GM12864 (cell line): ENCODE measurements at regions not wholly inside any gene's neighbourhood (a gene's known extent, or its start where the extent isn't known, plus 50 kb on each side); places are given as distances from the start of the nearest gene placed in this dataset.
"Not testable (repeated sequence)": the region's sequence is repeated elsewhere in the genome, so short reads cannot be mapped to it uniquely, and the experiment has no call there.

ENCODE experiments used
- DNase-seq: peaks from one replicate; pipeline ENCODE4 v3.0.0-alpha.2; 2011; ENCODE audit warnings: low read depth
- H3K4me3 ChIP-seq: 2 replicates; pipeline ENCODE4 v1.5.1; 2011; ENCODE audit warnings: mild to moderate bottlenecking, low read depth, low read length, control low read depth

- not testable (repeated sequence) for H3K4me3 ChIP-seq, DNase-seq
Observed at GRCh38 chr16:18159185-18159584, 177.4 kb downstream of the NPIPA8 start.

GRCh38 chr16:18157854-18158253 lies 178.7 kb downstream of the NPIPA8 start:
- DNase-seq, H3K4me3 ChIP-seq: not testable (repeated sequence)

- DNase-seq, H3K4me3 ChIP-seq: not testable (repeated sequence)
Observed at GRCh38 chr16:18152832-18153231, 183.7 kb downstream of the NPIPA8 start.

- H3K4me3 ChIP-seq, DNase-seq: not testable (repeated sequence)
Observed at GRCh38 chr16:18148132-18148531, 188.4 kb downstream of the NPIPA8 start.

- H3K4me3 ChIP-seq, DNase-seq: not testable (repeated sequence)
Observed at GRCh38 chr16:18146601-18147142, 189.9 kb downstream of the NPIPA8 start.

- not testable (repeated sequence) for DNase-seq
Observed at GRCh38 chr16:18142066-18142465, 194.5 kb downstream of the NPIPA8 start.

GRCh38 chr16:18136288-18136687 lies 200.2 kb downstream of the NPIPA8 start:
- DNase-seq, H3K4me3 ChIP-seq: not testable (repeated sequence)

More at GRCh38 chr16:18142066-18142465, 194.5 kb downstream of the NPIPA8 start:
- not testable (repeated sequence) for H3K4me3 ChIP-seq

- H3K4me3 ChIP-seq, DNase-seq: not testable (repeated sequence)
Observed at GRCh38 chr16:18135024-18135423, 201.5 kb downstream of the NPIPA8 start.

- not testable (repeated sequence) for H3K4me3 ChIP-seq, DNase-seq
Observed at GRCh38 chr16:18131587-18131986, 204.9 kb downstream of the NPIPA8 start.

- DNase-seq, H3K4me3 ChIP-seq: not testable (repeated sequence)
Observed at GRCh38 chr16:18130478-18131120, 205.9 kb downstream of the NPIPA8 start.

GRCh38 chr16:18127033-18127432 lies 209.5 kb downstream of the NPIPA8 start:
- not testable (repeated sequence) for H3K4me3 ChIP-seq, DNase-seq

GRCh38 chr16:18119092-18119491 lies 217.4 kb downstream of the NPIPA8 start:
- not testable (repeated sequence) for H3K4me3 ChIP-seq, DNase-seq

GRCh38 chr16:18118684-18119083 lies 217.9 kb downstream of the NPIPA8 start:
- not testable (repeated sequence) for DNase-seq, H3K4me3 ChIP-seq

- not testable (repeated sequence) for DNase-seq, H3K4me3 ChIP-seq
Observed at GRCh38 chr16:18118071-18118470, 218.5 kb downstream of the NPIPA8 start.

- not testable (repeated sequence) for H3K4me3 ChIP-seq, DNase-seq
Observed at GRCh38 chr16:18104412-18104811, 232.1 kb downstream of the NPIPA8 start.

GRCh38 chr16:18101077-18101476 lies 235.5 kb downstream of the NPIPA8 start:
- H3K4me3 ChIP-seq, DNase-seq: not testable (repeated sequence)

- DNase-seq, H3K4me3 ChIP-seq: not testable (repeated sequence)
Observed at GRCh38 chr16:18092605-18093004, 243.9 kb downstream of the NPIPA8 start.

- not testable (repeated sequence) for H3K4me3 ChIP-seq, DNase-seq
Observed at GRCh38 chr16:18080658-18081363, 255.7 kb downstream of the NPIPA8 start.

GRCh38 chr16:18077910-18078309 lies 258.6 kb downstream of the NPIPA8 start:
- H3K4me3 ChIP-seq, DNase-seq: not testable (repeated sequence)
